ENCODE measurements at regions not wholly inside any gene's neighbourhood (a gene's known extent, or its start where the extent isn't known, plus 50 kb on each side); places are given as distances from the start of the nearest gene placed in this dataset.

DNA sequence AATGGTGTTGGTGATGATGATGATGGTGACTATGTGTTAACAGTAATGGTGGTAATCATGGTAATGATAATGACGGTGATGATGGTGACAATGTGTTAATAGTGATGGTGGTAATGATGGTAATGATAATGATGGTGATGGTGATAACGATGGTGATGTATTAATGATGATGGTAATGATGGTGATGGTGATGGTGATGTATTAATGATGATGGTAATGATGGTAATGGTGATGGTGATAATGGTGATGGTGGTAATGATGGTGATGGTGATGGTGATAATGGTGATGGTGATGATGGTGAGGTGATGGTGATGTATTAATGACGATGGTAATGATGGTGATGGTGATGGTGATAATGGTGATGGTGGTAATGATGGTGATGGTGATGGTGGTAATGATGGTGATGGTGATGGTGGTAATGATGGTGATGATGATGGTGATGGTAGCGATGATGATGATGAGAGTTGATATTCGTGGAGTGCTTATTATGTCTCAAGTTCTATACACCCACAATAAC, 212.8 kb upstream of the NCKAP5 start:
- no peak overlapping the region for H2BK15ac ChIP-seq (ENCODE audit: low read depth, low read length)
- H3K79me1 ChIP-seq (ENCODE audit: insufficient read depth, low read depth, low read length, poor library complexity, severe bottlenecking), result no peaks in the 10 kb centered on the region
- H2BK120ac ChIP-seq (ENCODE audit: low read depth, low read length, poor library complexity, severe bottlenecking), result no peak overlapping the region

More for the DNA sequence above, 212.8 kb upstream of the NCKAP5 start:
- peaks cover 0 to 5% (median 4%) of the 10 kb centered on the region in 3 experiments; a peak in 2 of 7 replicates for H3K36me3 Mint-ChIP-seq (ENCODE audit: insufficient read depth in 1 of 3, low read depth in 3 of 3)
- no peak overlapping the region for H4K5ac ChIP-seq (ENCODE audit: insufficient read length, low read depth, low read length)
- no peak overlapping the region for H3K23ac ChIP-seq (ENCODE audit: insufficient read length, low read depth, low read length)
- H3T11ph ChIP-seq (ENCODE audit: low read length), result no peak overlapping the region
- H3K4me1 Mint-ChIP-seq, result no peaks in the 10 kb centered on the region
- no peaks in the 10 kb centered on the region for H3K4me1 ChIP-seq (ENCODE audit: insufficient read depth, low read length)
- no peak overlapping the region for H3K4me3 Mint-ChIP-seq
- no peak overlapping the region for H2AK5ac ChIP-seq (ENCODE audit: insufficient read length, low read length)
- no peak overlapping the region for H2BK5ac ChIP-seq (ENCODE audit: insufficient read length, low read length)
- H4K20me1 ChIP-seq (ENCODE audit: control insufficient read depth, insufficient read depth, insufficient read length), result no peaks in the 10 kb centered on the region
- H2BK20ac ChIP-seq (ENCODE audit: low read depth, low read length, poor library complexity, severe bottlenecking), result no peak overlapping the region
- TF ChIP-seq, protein P1, sequence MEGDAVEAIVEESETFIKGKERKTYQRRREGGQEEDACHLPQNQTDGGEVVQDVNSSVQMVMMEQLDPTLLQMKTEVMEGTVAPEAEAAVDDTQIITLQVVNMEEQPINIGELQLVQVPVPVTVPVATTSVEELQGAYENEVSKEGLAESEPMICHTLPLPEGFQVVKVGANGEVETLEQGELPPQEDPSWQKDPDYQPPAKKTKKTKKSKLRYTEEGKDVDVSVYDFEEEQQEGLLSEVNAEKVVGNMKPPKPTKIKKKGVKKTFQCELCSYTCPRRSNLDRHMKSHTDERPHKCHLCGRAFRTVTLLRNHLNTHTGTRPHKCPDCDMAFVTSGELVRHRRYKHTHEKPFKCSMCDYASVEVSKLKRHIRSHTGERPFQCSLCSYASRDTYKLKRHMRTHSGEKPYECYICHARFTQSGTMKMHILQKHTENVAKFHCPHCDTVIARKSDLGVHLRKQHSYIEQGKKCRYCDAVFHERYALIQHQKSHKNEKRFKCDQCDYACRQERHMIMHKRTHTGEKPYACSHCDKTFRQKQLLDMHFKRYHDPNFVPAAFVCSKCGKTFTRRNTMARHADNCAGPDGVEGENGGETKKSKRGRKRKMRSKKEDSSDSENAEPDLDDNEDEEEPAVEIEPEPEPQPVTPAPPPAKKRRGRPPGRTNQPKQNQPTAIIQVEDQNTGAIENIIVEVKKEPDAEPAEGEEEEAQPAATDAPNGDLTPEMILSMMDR (conservative IDR thresholded peaks at IDR 0.05), result no peak
- H3K27me3 ChIP-seq (ENCODE audit: insufficient read depth, low read length), result no peaks in the 10 kb centered on the region
- H3K9ac ChIP-seq (ENCODE audit: extremely low read depth, insufficient read length, low read length), result no peak overlapping the region
- no peak overlapping the region for H2BK12ac ChIP-seq (ENCODE audit: insufficient read length, low read depth, low read length)
- H3K18ac ChIP-seq (ENCODE audit: insufficient read length, low read depth, low read length), result no peak overlapping the region
- H3K9me3 ChIP-seq (ENCODE audit: control insufficient read depth, low read depth, low read length), result no peaks in the 10 kb centered on the region
- H3K4me2 ChIP-seq (ENCODE audit: insufficient read depth, insufficient read length, low read length), result no peak overlapping the region
- H3K23me2 ChIP-seq (ENCODE audit: insufficient read length, low read depth, low read length, poor library complexity, severe bottlenecking), result no peaks in the 10 kb centered on the region
- no peak overlapping the region for H3K27ac ChIP-seq (ENCODE audit: insufficient read length, low read depth, low read length)
- H3K4ac ChIP-seq (ENCODE audit: low read depth, low read length), result no peak overlapping the region
- no peak overlapping the region for H4K91ac ChIP-seq (ENCODE audit: insufficient read length, low read depth, low read length)
- H2AFZ ChIP-seq (ENCODE audit: low read length), result no peak overlapping the region
- H3K9me3 Mint-ChIP-seq, result peaks cover 6 to 7% of the 10 kb centered on the region in 2 experiments; a peak in 4 of 5 replicates
- H3K79me2 ChIP-seq (ENCODE audit: insufficient read depth, low read length), result no peaks in the 10 kb centered on the region
- H4K8ac ChIP-seq (replicated peaks; ENCODE audit: insufficient read length, low read depth, low read length), result no peak overlapping the region
- H3K14ac ChIP-seq (ENCODE audit: insufficient read depth, low read length), result no peak overlapping the region
- 100% methylated on average over 2 of the region's 5 CpGs for WGBS (ENCODE audit: extremely low coverage, insufficient read length, low lambda C conversion rate)
- 0 out of 2 replicates have a peak, but pooled peaks cover 2% of the 10 kb centered on the region for H3K27me3 Mint-ChIP-seq (ENCODE audit: low read depth)
- no peak overlapping the region for H3K27ac Mint-ChIP-seq
- DNase-seq, result no peak
- no peak overlapping the region for H3K56ac ChIP-seq (ENCODE audit: insufficient read length, low read depth, low read length)
